ENCODE measurements at regions not wholly inside any gene's neighbourhood (a gene's known extent, or its start where the extent isn't known, plus 50 kb on each side); places are given as distances from the start of the nearest gene placed in this dataset.

GRCh38 chr9:78806492-78807160, 509.7 kb downstream of the PSAT1 start:
- TF ChIP-seq POLR2AphosphoS5 (IDR thresholded peaks at IDR 0.05) = no peak
- no peak for TF ChIP-seq CTCF (IDR thresholded peaks at IDR 0.05)
- TF ChIP-seq POLR2A (IDR thresholded peaks at IDR 0.05) = no peak

All from stomach (tissue), 4 donors.